ENCODE measurements at regions not wholly inside any gene's neighbourhood (a gene's known extent, or its start where the extent isn't known, plus 50 kb on each side); places are given as distances from the start of the nearest gene placed in this dataset.

DNA sequence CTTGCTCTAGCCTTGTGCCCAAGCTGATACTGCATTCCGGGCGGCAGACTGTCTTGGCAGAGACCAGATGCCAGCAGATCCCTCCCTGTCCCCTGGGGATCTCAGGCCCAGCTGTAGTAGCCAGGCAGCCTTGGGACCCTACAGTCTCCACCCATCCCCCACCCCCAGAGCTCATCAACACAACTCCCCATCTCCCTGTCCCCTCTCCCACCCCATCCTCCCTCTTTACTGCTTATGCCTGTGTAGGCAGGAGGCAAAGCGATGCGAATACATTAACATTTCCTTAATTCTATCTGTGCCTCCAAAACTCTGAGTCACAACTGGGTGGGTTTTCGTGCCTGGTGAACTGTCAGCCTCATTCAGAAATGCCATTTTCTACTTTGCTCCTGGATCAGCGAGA lies 547.6 kb downstream of the BUD13 start:
- no peaks in the 10 kb centered on the region for H3K36me3 ChIP-seq
- no peaks in the 10 kb centered on the region for H3K27me3 ChIP-seq
- no peak for DNase-seq (ENCODE audit: extremely low spot score in 2 of 2)
- H3K27ac ChIP-seq: no peak overlapping the region
- H3K4me1 ChIP-seq: no peaks in the 10 kb centered on the region
- intact Hi-C loops (cut with DNase I): no loop called here
- H3K4me3 ChIP-seq: no peak overlapping the region
- no peak for TF ChIP-seq POLR2AphosphoS5 (IDR thresholded peaks at IDR 0.05; ENCODE audit: insufficient read depth in 1 of 2, low read depth in 1 of 2)
- TF ChIP-seq POLR2A (IDR thresholded peaks at IDR 0.05): no peak
- TF ChIP-seq, protein P1, sequence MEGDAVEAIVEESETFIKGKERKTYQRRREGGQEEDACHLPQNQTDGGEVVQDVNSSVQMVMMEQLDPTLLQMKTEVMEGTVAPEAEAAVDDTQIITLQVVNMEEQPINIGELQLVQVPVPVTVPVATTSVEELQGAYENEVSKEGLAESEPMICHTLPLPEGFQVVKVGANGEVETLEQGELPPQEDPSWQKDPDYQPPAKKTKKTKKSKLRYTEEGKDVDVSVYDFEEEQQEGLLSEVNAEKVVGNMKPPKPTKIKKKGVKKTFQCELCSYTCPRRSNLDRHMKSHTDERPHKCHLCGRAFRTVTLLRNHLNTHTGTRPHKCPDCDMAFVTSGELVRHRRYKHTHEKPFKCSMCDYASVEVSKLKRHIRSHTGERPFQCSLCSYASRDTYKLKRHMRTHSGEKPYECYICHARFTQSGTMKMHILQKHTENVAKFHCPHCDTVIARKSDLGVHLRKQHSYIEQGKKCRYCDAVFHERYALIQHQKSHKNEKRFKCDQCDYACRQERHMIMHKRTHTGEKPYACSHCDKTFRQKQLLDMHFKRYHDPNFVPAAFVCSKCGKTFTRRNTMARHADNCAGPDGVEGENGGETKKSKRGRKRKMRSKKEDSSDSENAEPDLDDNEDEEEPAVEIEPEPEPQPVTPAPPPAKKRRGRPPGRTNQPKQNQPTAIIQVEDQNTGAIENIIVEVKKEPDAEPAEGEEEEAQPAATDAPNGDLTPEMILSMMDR (IDR thresholded peaks at IDR 0.05): no peak
- H3K9me3 ChIP-seq: no peaks in the 10 kb centered on the region

DNA sequence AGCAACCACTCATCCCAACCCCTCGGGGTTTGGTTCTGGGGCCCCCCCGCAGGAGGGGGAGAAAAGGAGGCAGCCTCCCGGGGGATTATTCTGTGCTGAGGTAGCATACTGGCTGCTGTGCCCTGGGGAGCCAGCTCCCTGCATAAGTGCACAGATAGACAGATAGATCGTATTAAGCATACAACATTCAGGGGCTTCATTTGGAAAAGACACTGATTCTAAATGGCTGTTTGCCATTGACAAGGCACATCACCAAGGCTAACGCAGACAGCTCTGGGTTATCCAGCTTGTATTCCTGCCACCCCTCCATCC lies 547.9 kb downstream of the BUD13 start:
- no peak for DNase-seq (ENCODE audit: extremely low spot score in 2 of 2)
- no peak for TF ChIP-seq POLR2AphosphoS5 (IDR thresholded peaks at IDR 0.05; ENCODE audit: insufficient read depth in 1 of 2, low read depth in 1 of 2)
- TF ChIP-seq POLR2A (IDR thresholded peaks at IDR 0.05): no peak
- Histone ChIP-seq H3K27ac (no peak overlapping the region), H3K4me3 (no peak overlapping the region), H3K4me1 (no peaks in the 10 kb centered on the region), H3K9me3 (no peaks in the 10 kb centered on the region), H3K27me3 (no peaks in the 10 kb centered on the region), H3K36me3 (no peaks in the 10 kb centered on the region)
- intact Hi-C loops (cut with DNase I): no loop called here

DNA sequence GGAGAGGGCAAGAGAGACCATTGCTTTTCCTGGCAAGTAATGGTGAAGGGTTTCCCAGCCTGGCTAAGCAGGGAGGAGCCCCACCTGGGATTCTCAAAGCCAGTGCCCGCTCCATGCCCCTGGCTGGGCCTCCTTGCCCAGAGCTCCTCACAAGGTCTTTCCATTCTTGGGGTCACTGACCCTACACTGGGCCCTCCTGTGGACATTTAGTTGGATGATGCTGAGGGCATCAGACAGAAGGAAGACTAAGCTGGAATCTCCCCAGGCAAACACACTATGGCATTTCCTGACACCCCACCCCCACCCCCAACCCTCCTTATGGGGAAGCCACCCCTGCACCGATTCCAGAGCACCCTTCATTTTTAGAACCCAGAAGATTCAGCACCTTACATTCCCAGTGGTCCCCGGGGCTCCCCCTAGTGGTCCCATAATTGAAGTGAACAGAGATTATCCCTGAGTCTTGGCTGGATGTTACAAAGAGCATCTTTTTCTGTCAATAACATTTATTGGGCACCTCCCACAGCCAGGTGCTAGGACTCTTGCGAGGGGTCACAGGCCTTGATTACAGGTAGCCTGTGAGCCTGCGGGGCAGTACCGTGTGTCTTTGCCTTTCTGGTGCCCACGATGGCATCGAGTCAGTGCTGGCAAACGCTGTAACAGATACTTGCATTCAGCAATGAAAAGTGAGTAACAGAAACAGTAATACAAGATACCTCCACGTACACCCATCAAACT lies 548.5 kb downstream of the BUD13 start:
- no peaks in the 10 kb centered on the region for H3K9me3 ChIP-seq
- intact Hi-C loops (cut with DNase I): no loop called here
- H3K27ac ChIP-seq: no peak overlapping the region
- H3K27me3 ChIP-seq: no peaks in the 10 kb centered on the region
- TF ChIP-seq POLR2A (IDR thresholded peaks at IDR 0.05): no peak
- no peak for TF ChIP-seq POLR2AphosphoS5 (IDR thresholded peaks at IDR 0.05; ENCODE audit: insufficient read depth in 1 of 2, low read depth in 1 of 2)
- TF ChIP-seq, protein P1 (IDR thresholded peaks at IDR 0.05): peak in 1 of 3 experiments; percentile 38
- no peaks in the 10 kb centered on the region for H3K4me1 ChIP-seq
- H3K36me3 ChIP-seq: no peaks in the 10 kb centered on the region
- H3K4me3 ChIP-seq: no peak overlapping the region
- no peak for DNase-seq (ENCODE audit: extremely low spot score in 2 of 2)

DNA sequence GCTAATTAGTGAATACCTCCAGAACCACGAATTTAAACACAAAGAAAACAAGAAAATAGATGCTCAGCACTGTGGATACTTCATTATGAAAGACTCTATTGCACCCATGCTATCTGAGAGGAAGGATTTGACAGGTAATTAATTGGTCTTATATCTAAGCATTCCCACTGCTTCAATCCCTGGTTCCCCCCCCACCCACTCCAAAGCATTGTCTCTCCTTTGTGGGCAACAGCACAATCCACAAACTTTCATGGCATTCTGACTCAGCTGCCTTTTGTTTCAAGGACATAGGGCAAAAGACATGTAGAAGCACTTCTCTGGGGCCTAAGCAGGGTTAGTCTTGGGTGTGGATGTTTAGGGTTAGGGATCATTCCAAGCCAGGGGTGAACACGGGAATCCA lies 551.4 kb downstream of the BUD13 start:
- H3K4me1 ChIP-seq: no peaks in the 10 kb centered on the region
- H3K27ac ChIP-seq: no peak overlapping the region
- H3K27me3 ChIP-seq: no peaks in the 10 kb centered on the region
- DNase-seq (ENCODE audit: extremely low spot score in 2 of 2): no peak
- H3K9me3 ChIP-seq: no peaks in the 10 kb centered on the region
- intact Hi-C loops (cut with DNase I): no loop called here
- no peak overlapping the region for H3K4me3 ChIP-seq
- H3K36me3 ChIP-seq: no peaks in the 10 kb centered on the region
- TF ChIP-seq, protein P1 (IDR thresholded peaks at IDR 0.05): no peak

DNA sequence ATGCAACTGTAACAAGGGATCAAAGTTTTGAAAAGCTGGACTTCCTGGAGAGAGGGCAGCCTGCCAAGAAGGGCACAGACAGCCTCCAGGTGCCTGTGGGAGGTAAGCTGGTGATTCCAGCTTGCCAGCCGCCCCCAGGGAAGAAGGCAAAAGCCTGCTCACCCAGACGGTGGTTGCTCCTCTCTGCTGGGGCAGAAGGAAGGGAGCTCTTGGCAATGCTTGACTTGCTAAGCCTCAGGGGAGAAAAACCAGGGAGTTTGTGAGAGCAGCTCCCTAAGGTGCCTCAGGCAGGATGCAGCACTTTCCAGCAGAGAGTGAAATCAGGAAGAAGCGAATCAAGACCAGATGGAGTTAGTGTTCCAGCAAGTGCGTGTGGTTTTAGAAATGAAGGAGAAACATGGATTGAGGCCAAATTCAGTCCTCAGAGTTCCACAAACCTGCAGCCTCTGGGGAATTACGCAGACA lies 553.6 kb downstream of the BUD13 start:
- intact Hi-C loops (cut with DNase I): no loop called here
- Histone ChIP-seq H3K4me3 (no peak overlapping the region), H3K36me3 (no peaks in the 10 kb centered on the region), H3K9me3 (no peaks in the 10 kb centered on the region), H3K27me3 (no peaks in the 10 kb centered on the region), H3K4me1 (no peaks in the 10 kb centered on the region), H3K27ac (no peak overlapping the region)
- DNase-seq (ENCODE audit: extremely low spot score in 2 of 2): no peak
- no peak for TF ChIP-seq POLR2AphosphoS5 (IDR thresholded peaks at IDR 0.05; ENCODE audit: insufficient read depth in 1 of 2, low read depth in 1 of 2)
- TF ChIP-seq, protein P1 (IDR thresholded peaks at IDR 0.05): no peak
- TF ChIP-seq POLR2A (IDR thresholded peaks at IDR 0.05): no peak
